NCI-H82 (cell line): ENCODE measurements at regions not wholly inside any gene's neighbourhood (a gene's known extent, or its start where the extent isn't known, plus 50 kb on each side); places are given as distances from the start of the nearest gene placed in this dataset.
A peak's percentile ranks its signal among the peaks of the same experiment; 100 is the strongest.

Experiments
- DNase-seq: peaks from one replicate; lab custom pipeline; 2025; lab: John Stamatoyannopoulos, UW

DNA sequence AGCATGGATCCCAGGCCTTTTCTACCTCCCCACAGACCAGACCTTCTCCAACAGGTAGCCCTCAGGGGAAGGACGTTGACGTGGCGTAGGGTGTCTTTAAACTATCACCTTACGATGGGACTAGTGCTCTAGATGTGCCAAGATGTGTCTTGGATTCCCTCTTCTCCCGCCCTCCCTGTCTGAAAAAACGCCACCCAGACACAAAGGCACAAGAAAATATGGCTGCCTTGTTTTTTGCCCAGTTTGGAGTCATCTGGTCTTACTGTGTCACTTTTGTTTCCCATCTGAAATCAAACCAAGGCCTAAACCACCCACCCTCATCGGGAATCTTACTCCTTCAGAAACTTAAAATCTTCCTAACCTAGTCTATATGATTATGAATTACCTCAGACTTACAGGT, 235.4 kb downstream of the OR13H1 start:
- DNase-seq, result no peak

DNA sequence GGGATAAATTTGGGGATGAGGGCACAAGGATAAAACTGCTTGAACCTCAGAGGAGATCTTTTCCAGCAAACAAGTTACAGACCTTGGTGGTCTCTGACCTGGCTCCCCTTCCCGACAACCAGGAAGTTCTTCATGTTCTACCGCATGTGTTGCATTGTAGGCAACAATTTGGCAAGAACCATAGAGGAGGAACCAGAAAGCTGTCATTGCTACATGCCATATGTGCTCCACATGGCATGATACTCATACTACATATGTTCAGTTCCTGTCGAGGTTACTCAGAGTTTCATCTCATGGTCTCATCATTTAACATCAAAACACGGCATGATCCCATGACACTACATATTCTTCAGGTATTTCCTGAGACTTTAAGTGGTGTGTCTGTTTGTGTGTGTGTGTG, 235.9 kb downstream of the OR13H1 start:
- DNase-seq, result no peak

DNA sequence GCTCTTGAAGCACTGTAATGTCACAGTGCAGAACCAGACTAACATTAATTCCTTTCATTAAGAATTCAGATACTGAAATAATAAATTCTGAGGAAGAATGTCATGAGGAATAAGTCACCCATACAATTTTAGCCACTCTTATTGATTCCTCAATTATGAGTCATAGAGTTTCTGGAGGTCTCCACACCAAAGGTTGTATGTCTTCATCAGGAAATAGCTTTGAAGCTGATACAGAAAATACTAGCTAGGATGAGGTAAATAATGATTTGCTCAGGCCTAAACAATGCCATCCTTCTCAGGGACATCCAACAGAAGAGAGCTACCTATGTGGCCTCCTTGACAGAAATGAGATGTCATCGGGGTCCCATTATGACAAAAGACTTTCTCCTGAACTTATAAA, 238.8 kb downstream of the OR13H1 start:
- DNase-seq, result no peak

DNA sequence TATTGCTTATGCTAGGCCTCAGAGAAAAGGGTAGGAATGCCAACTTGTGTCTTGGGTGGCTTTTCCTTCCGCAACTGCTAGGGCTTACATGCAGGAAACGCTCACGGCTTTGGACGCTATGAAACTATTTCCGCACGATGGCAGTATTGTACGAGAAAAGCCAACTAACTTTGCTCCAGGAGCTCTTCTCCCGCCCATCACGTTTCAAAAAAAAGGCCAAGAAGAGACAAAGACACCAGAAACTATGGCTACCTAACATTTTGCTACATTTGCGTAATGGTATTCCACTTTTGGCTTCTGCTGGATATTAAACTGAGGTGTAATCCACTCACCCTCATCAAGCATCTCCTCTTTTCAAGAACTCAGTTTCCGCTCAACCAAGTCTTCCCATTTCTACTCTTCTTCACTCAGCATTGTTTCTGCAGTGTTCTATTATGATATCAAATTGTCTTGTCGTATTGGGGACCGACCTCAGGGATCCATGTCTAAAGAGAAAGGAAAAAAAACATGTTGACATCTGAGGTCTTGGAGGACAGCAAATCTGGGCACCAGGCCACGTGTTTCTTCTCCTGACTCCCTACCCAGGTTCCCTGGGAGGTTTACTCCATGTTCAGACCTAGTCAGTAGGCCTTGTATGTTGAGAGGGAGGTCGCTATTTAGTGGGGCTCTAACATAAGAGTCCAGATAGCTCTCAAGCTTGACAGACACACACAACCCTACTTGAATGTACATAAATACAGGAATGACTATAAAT, 239.4 kb upstream of the STK26 start:
- DNase-seq, result no peak

DNA sequence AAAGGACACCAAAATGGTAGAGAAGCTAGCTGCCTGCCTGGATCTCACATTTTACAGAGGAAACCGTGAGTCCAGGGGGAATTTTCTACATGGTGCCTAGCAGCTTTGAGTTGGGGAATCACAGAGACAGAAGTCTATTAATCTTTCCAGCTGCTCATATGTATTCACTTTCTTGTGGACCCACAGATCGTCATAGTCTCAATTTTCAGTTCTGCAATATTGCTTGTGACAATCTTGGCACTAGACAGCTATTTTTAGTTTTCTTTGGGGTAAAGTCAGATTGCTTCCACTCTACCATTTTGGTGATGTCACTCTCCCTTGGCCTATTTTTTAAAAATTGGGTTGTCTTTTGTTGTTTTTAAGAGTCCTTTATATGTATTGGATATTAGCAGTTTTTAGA, 233.4 kb upstream of the STK26 start:
- no peak for DNase-seq

DNA sequence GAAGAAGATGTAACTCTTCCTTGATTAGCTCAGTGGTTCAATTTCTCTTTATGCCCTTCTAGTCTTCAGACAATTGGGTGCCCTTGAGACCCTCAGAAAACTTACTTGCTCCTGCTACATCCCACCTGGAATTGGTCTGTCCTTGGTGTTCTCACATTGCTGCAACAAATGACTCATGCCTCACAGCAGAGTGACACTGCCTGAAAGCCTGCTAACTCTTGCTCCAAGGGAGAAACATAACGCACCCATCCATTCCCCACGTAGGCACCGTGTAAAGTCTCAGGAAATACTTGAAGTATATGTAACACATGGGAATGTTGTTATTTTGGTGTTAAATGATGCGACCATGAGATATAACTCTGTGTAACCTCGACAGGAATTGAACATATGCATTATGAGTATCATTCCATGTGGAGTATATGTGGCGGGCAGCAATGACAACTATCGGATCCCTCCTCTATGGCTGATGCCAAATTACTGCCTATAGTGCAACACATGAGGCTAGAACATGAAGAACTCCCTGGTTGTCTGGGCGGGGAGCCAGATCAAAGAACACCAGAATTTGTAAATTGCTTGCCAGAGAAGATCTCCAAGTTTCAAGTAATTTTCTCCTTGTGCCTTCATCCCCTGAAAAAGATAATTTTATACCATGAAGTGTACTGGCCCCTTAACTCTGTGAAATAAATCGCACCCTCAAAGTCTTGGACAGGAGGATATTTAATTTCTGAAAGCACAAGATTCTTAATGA, 231.3 kb upstream of the STK26 start:
- no peak for DNase-seq

DNA sequence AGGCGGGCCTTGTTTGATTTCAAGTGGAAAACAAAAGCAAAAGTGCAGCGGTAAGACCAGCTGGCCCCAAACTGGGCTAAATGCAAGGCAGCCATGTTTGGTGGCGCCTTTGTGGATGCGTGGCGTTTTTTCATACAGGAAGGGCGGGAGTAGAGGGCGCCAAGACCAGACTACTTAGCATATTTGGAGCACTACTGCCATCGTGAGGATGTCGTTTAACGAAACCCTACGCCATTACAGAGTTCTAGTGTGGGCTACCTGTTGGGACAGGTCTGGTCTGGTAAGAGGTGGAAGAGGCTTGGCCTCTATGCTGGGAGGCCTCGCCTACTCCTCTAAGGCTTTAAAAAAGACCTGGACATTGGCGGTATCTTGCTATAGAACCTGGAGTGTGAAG, 230.7 kb upstream of the STK26 start:
- DNase-seq, result no peak

DNA sequence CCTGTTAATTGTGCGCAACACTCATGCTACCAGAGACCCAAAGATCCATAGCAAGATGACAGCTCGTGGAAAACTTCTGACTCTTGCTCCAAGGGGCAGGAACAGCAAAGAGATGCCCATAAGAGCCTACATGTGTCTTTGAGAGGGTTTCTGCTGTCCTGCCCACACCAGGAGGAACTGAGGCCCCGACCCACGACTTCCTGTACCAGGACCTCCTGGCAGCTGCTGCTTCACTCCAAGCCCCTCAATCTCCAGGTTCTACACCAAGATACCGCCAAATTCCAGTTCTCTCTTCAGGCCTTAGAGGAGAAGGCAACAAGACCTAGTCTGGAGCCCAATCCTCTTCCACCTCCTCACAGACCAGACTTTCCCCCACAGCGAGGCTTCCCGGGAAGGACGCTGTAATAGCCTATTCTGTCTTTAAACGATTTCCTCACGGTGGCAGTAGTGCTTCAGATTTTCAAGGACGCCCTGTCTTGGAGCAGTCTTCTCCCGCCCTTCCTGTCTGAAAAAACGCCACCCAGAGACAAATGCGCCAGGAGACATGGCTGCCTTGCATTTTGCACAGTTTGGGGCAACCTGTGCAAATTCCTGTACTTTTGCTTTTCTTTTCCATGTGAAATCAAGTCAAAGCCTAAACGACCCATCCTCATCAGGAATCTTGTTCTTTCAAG, 230.2 kb upstream of the STK26 start:
- no peak for DNase-seq

DNA sequence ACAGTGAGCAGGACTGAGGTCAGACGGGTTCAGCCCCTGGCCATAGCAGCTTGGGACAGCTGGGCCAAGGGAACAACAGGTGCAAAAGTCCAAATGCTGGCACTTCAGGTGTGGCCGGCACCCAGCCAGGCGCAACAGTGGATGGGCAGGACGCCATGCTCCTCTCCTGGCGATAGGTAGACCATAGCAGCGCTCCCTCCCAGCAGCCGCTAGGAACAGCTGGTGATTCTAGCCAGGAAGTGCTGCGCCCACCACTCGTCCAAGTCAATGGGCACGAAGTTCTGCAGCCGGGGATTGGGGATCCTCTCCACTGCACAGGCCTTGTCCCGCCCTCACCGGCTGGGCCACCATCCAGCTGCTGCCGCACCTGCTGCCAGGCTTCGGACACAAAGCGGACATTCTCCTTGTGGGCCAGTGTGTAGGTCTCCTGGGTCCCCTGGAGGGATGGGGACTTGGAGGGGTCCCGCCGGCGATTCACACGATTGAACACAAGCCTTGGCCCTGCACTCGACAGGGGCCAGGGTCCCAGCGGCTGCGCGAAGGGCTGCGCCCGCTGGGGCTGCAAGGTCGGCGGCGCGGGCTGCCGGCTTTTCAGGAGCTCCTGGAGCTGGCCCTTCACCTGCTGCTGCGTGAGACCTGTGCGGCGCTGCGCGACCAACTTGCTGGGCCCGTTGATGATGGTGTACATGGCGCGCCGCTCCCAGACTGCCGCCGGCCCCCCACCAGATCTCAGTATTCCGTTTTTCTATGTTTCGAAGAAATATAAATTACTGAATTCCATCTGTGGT, 227.5 kb upstream of the STK26 start:
- DNase-seq, result no peak

DNA sequence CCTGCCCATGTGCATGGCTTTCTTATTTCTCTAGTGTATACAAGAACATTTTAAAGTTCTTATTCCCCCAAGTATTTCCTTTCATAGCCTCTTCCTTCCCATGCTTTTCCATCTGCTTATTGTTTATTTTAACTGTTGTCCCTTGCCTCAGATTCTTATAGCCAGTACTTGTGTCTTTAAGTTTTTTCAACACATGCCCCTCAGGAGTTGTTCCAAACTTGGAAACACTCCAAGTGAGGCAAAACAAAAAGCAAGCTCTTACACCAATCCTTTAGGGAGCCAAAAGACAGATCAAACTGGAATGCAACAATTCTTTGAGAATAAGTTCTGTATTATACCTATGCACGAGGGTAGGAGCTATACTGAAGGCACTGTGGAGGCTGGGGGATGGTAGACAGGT, 222.0 kb upstream of the STK26 start:
- DNase-seq, result no peak

DNA sequence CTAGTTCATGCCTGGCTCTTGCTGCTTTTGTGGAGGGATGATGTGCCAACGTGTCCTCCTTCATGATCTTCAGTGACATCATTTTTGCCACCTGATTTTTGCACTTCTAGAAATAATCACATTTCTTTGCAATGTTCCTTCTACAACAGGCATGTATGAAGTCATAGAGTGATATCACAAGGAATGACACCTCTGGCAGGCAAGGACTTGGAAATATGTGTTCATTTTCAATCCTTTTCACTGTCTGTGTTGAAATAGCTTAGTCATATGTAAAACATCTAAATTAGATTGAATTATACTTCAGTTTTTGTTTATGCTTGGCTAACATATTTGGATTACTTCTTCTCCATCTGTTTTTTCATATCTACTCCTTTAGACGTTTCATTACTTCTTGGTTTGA, 221.2 kb upstream of the STK26 start:
- DNase-seq, result no peak

DNA sequence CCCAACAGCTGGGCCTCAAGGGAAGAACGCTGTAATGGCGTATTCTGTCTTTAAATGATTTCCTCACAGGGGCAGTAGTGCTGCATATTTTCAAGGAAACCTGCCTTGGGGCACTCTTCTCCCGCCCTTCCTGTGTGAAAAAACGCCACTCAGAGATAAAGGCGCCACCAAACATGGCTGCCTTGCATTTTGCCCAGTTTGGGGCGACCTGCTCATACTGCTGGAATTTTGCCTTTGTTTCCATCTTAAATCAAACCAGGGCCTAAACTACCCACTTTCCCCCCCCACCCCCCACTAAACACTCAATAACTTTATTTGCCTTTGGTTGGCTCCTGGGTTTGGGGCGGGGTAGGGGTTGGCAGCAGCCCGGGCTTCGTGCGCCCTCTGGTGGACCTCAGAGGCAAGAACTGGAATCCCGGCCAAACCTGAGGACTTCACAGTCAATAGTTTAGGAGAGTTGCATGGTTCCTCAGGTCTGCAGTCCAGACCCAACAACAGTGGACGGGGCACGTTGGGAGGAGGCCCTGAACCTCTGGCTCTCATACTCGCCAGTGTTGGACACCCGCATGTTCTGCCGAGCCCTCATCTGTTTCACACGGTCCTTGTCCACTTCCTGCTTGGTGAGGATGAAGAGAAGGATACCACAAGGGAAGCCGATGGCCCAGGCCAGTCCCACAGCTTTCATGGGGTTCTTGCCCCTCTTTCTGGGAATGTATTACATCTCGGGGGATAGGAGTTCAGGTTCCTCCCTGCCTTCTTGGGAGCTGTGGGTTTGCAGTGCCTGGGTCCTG, 220.1 kb upstream of the STK26 start:
- DNase-seq, result peak; percentile 6

DNA sequence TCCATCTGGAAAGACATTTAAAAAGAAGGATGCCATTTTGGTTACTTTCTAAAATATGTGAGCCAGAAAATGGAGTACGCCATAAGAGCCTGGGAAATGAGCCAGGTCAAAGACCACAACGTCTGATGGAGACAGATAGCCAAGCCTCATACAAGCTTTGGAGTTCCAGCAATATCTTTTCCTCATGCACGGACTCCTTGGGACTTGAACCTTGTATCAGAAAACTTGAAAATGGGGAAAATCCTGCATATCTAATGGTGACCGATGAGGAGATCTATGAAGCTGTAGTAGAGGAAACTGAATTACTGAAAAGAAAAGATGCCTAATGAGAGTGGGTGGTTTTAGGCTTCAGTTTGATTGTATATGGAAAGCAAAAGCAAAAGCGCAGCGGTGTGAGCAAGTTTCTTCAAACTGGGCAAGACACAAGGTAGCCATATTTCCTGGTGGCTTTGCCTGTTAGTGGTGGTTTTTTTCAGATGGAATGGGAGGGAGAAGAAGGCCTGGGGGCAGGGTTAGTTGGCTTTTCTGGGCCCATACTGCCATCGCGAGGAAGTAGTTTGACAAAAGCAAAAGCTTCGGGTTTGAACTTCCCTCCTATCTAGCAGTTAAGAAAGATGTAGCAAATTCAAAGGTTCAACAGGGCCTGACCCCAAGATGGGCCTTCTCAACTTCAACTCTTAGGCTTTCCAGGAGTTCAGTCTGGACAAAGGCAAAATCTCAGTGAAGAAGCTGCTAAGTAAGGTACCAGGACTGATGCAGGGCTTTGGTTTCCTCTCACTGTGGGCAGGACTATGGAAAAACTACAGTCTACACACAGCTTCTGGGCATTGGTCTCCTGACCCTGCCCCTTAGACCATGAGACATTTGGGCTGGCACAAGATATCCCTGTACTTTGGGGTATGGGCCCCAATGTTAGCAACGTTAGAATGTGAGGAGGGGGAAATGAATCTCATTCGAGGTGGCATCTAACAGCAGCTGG, 210.0 kb upstream of the STK26 start:
- no peak for DNase-seq

DNA sequence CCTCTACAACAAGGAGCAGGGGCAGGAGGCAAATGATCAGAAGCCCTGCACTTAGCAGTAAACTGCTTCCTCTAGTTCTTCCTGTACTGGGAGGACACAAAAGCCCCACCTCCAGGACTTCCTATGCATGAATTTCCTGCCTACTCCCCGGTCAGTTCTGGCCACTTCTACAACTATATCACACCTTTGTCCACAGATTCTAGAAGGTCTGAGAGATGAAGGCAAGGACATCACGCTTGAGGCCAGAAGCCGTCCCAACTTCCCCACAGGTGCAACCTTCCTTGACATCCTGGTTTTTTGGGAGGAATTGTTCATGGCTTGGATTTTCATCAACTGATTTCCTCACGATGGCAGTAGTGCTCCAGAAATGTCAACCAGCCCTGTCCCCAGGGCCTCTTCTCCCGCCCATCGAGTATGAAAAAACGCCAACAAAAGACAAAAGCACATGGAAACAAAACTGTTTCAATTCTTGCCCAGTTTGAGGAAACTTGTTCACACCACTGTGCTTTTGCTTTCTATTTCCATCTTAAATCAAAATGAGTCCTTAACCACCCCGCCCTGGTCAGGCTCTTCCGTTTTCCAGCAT, 206.5 kb upstream of the STK26 start:
- no peak for DNase-seq

DNA sequence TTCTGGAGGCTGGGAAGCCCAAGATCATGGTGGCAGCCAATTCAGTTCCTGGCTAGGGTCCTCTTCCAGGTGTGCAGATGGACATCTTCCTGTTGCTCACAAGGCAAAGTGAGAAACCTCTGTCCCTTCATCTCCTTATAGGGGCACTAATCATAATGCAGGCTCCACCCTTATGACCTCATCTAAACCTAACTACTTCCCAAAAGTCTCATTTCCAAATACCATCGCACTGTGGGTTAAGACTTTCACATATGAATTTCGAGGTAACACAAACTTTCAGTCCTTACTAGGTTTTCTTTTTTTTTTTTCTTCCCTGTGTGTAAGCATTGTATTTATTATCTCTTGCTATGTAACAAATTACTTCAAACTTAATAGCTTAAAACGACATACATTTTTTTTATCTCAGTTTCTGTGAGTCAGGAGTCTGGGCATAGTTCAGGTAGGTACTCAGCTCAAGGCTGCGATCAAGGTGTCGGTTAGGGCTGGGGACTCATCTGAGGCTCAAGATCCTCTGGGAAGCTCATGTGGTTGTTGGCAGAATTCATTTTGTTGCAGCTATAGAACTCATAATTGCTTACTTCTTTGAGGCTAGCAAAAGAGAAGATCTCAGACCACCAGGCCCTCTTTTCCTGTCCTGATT, 204.7 kb upstream of the STK26 start:
- DNase-seq, result no peak

DNA sequence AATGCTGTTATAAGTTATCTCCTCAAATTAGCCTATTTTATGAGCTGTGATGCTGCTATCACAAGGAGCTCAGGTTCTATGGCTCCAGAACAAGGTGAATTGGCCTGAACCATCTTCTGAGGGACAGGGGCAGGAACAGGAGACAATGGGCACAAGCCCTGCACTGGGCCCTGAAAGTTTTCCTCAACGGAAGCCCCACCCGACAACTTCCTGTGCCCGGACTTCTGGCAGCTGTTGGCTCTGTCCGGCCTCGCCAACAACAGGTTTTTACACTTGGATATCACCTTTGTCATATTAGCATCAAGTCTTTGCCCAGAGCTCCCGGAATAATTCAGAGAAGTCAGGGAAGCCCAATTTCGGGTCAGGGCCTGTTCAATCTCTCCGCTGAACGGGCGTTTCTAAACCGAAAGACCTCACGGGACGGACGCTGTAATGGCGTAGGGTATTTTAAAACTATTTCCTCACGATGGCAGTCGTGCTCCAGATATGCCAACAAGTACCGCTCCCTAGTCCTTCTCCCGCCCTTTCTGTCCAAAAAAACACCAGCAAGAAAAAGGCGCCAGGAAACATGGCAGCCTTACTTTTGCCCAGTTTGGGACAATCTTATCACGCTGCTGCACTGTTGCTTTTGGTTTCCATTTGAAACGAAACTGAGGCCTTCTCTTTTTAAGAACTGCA, 201.0 kb upstream of the STK26 start:
- DNase-seq, result no peak

DNA sequence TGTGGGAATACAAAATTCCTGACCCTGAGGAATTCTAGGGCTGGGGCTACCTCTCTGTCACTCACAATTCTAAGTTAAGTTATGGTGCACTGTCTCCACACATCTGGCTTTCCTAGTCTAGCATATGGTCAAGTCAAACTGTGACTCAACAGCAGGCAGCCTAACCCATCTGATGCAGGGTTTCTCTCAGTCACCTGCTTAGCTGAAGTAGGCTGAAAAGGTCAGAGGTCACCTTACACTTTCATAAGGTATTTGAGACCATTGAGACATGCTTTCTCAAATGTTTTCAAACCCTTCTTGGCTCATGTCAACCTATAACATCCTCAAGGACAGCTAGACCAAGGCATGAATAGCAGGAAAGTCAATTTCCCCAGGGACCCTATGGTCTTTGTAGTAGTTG, 196.5 kb upstream of the STK26 start:
- DNase-seq, result peak; percentile 14

DNA sequence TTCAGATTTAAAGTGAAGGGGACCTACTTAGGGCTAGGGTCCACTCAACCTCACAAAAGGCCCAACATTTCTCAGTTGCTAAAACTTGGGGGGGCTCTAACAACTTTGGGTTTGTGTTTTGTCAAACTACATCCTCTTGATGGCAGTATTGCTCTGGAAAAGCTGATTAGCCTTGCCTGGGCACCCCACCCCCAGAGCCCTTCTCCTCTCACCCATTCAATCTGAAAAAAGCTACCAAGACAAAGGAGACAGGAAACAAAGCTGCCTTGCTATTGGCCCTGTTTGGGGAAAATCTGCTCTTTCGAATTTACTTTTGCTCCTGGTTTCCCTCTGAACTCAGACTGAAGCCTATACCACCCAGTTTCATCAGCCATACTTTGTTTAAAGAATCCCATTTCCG, 195.2 kb upstream of the STK26 start:
- peak; percentile 77 for DNase-seq

DNA sequence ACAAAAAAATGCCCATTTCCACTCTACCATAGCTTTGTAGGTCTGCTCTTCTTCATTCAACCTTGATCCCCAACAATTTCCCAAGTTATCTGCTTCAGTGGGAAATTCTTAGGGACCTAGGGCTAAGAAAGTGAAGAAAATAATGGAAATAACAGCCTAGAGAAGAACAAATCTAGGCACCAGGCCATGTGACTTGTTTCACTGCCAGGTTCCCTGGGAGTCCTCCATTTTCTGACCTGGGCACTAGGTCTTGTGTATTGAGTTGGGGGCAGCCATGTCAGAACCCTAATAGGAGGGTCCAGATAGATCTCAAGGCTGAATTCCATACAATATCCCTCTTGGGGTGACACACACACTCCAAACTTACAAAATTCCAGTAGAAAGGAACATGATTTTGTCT, 194.6 kb upstream of the STK26 start:
- DNase-seq, result peak; percentile 39
